GM20431 (cell line): ENCODE measurements at regions not wholly inside any gene's neighbourhood (a gene's known extent, or its start where the extent isn't known, plus 50 kb on each side); places are given as distances from the start of the nearest gene placed in this dataset.

Experiments
- in situ Hi-C: fragments of 300-500 bp; cut with MseI, MboI; formaldehyde crosslinking; loops from one replicate; pipeline ENCODE4 v1.15.0; 2020; ENCODE audit warnings: low sequenced_read_pairs; ENCODE audit not compliant: unreplicated experiment

DNA sequence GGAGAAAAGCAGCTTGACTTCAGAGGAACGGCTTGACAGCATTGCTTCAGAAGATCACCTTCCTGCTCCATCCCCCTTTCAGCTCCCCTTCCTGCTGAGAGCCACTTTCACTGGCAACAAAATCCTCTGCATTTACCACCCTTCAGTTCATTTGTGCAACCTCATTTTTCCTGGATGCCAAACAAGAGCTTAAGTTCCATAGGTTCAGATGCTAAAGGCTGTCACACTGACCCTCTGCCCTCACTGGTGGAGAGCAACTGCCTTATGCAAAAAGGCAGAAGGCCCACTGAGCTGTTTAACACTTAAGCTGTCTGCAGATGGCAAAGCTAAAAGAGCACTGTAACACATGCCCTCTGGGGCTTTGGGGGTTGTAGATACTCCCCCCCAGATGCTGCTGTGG lies 131.2 kb upstream of the SPACA1 start:
- in situ Hi-C loops: no loop called here

- in situ Hi-C loops: no loop called here
Measured at GRCh38 chr6:87914637-87915395, 132.8 kb upstream of the SPACA1 start.

- in situ Hi-C loops: no loop called here
Measured at GRCh38 chr6:87913974-87914373, 133.7 kb upstream of the SPACA1 start.

DNA sequence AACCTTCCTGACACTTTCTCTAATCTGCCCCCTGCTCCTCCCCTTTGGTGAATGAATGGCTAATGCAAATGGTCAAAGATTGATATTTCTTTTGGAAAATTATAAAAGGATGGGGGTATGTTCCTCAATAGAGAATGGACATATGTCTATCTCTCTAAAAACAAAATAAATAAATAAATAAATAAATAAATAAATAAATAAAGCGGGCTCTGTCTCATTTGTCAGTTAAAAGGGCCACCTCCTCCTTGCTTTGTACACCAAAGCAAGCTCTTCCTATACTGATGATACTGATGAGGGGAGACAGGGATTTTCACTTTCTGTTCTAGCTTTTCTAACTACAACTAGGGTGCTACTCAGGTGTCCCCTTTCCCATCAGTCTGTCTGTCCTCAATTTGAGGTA lies 135.5 kb upstream of the SPACA1 start:
- in situ Hi-C loops: no loop called here

- in situ Hi-C loops: no loop called here
Measured at GRCh38 chr6:87909849-87910248, 137.8 kb upstream of the SPACA1 start.

- in situ Hi-C loops: no loop called here
Measured at GRCh38 chr6:87908978-87909811, 138.4 kb upstream of the SPACA1 start.

GRCh38 chr6:87907521-87907920 lies 140.1 kb upstream of the SPACA1 start:
- in situ Hi-C loops: no loop called here

DNA sequence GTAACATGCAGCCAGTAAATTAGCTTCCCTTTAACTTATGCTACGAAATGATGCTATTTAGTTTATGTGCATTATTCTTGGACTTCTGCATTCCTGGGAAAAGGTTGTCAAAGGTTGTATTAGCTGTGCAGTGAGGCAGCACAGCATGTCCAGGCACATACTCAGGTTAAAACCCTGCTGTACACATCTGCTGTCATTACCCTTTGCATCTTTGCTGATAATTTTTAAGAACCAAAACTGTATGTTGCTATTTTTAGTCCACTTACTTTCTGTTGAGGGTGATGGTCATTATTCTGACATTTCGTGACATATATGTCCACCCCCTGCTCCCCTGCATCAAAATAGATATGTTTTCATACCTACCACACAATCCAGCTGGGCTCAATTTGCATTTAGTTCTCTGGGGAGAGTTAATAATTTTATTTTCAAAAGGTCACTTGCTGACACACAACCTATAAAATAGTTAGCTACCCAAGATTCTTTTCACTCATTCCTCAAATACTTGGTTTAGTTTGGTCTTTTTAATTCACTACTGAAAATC lies 142.5 kb upstream of the SPACA1 start:
- in situ Hi-C loops: no loop called here

DNA sequence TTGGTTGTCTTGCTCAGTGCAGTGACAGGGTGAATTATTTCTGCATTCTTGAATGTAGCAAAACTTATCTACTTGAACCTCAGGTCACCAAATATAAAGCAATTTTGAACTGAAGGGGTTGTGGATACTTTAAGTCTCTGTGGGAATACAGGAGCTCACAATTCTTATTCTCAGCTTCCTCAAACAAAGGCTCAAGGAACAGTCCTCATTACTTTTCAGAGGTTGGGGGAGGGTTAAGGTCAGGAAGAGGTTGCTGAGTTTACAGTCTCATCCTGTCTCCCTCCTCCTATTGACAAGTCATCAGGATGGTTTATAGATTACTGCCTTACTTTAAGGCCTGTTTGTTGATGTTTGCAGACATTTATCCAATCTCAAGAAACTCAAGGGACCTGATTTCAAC lies 143.6 kb upstream of the SPACA1 start:
- in situ Hi-C loops: no loop called here

- in situ Hi-C loops: no loop called here
Measured at GRCh38 chr6:87903323-87903722, 144.3 kb upstream of the SPACA1 start.

GRCh38 chr6:87902383-87902782 lies 145.3 kb upstream of the SPACA1 start:
- in situ Hi-C loops: no loop called here

- in situ Hi-C loops: no loop called here
Measured at GRCh38 chr6:87901613-87902012, 146.0 kb upstream of the SPACA1 start.

DNA sequence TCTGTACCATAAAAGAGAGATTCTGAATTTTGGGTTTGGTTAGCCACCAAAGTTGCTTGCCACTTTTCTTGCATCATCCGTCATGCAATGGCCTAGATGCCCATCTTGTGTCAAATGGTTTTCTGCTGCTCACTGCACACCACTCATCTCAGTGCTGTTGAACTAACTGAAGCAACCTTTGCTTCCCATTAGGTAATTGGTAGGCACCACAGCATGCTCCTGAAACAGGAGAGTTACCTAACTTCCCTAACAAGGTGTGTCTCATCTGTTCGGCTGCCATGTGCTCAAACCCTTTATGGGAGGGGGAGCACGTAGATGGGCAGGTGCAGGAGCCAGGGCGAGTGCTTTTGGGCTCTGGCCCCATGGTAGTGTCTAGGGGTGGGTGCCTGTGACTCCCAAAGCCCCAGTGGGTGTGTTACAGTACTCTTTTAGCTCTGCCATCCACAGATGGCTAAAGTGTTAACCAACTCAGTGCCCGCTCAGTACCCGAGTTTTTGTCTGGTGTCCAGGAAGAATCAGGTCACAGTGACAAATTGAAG lies 147.4 kb upstream of the SPACA1 start:
- in situ Hi-C loops: no loop called here

DNA sequence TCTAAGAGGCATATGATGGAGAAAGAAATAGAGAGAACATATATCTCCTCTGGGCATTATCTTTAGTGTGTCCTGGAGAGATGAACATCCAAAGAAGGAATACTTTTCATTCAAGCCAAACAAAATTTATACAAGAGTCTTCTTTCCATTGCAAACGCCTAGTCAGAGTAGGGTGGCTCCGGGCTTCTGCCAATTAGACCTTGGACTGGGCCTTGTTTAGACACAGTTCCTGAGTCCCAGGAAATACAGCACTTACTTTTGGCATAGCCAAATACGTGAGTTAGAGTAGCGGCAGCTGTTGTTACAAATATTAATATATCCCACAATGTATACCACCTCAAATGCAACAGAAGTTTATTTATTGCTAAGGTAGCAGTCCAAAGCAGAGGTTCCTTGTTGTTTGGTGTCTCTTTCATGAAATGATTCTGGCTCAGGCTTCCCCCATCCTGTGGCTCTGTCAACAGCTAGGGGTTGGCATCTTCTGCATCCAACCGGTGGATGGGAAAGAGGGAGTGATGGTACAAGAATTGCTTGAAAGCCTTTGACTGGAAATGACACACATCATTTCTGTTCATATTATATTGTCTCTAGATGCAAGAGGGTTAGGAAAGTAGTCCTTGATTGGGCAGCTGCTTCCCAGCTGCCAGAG lies 148.0 kb upstream of the SPACA1 start:
- in situ Hi-C loops: no loop called here

DNA sequence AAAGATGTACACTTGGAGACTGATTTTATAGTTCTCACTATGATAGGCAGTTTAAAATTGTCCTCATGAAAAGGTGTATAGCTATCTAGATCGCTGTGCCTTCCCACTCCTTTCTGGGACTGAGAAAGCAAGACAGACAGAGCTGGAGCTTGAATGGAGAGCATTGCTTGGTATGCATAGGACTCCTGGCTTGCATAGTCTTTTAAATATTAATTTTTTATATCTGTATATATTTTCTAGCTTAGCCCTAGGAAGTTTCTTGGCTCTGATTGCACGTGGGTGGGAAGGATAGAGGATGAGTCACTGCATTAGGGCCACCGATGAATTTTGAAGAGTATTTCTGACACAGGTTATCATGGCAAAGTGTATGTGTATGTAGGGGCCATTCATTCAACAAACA lies 150.0 kb upstream of the SPACA1 start:
- in situ Hi-C loops: no loop called here

GRCh38 chr6:87897013-87897412 lies 150.6 kb upstream of the SPACA1 start:
- in situ Hi-C loops: no loop called here

- in situ Hi-C loops: no loop called here
Measured at GRCh38 chr6:87887266-87887665, 160.4 kb upstream of the SPACA1 start.

- in situ Hi-C loops: no loop called here
Measured at GRCh38 chr6:87884203-87884602, 163.4 kb upstream of the SPACA1 start.

DNA sequence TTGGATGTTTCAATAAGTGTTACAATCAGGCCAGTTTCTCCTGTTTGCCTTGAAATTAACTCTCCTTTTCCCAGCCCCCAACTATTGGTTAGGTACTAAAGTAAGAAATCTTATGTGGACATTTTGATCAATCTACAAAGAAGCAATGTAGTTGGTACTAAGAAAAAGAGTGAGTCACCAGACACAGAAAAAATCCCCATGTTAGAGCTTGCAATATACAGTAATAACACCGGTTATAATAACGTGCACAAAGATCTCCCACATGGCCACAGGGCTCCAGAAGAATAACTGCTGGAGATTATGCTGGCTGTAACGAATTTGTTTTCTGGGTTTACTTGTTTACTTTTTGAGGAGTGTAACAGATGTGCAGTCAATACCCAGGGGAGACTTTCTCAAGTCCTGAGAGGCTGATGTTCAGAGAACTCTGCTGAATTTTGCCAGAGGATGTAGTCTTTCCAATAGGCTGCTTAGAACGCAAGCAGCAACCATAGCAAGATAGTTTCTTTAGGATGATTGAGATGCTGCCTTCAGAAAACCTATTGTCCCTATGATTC lies 166.2 kb upstream of the SPACA1 start:
- in situ Hi-C loops: no loop called here
